Thoracic aorta (tissue), 2 donors: ENCODE measurements at regions not wholly inside any gene's neighbourhood (a gene's known extent, or its start where the extent isn't known, plus 50 kb on each side); places are given as distances from the start of the nearest gene placed in this dataset.

Experiments used
- ATAC-seq: fragments of 150-250 bp; one replicate; pipeline ENCODE4 v1.8.0; 2017; ENCODE audit warnings: low read depth; ENCODE audit not compliant: insufficient number of reproducible peaks, low FRiP score
- DNase-seq: peaks from one replicate; pipeline ENCODE4 v3.0.0-alpha.2; 2020; ENCODE audit warnings: low spot score
- H3K27ac ChIP-seq, 2 donors: fragments of 200-600 bp; sonication (generic); 1 replicate in 1 of 2; 2 replicates in 1 of 2; pipeline ENCODE4 v1.5.1; 2016; ENCODE audit warnings: mild to moderate bottlenecking in 2 of 2, moderate library complexity in 2 of 2
- H3K27me3 ChIP-seq: fragments of 200-600 bp; sonication (generic); replicated peaks from 2 replicates; pipeline ENCODE4 v1.6.0; 2016; ENCODE audit warnings: mild to moderate bottlenecking; ENCODE audit not compliant: insufficient read depth
- H3K36me3 ChIP-seq: fragments of 200-600 bp; sonication (generic); one replicate; pipeline ENCODE4 v1.5.1; 2016
- H3K4me1 ChIP-seq, 2 donors: fragments of 200-600 bp; sonication (generic); 1 replicate in 1 of 2; 2 replicates in 1 of 2; pipeline versions ENCODE4 v1.5.1 to v1.6.0; 2016; ENCODE audit warnings: low read depth in 2 of 2, mild to moderate bottlenecking in 1 of 2; ENCODE audit not compliant: control insufficient read depth in 1 of 2
- H3K4me3 ChIP-seq: fragments of 200-600 bp; sonication (generic); 2 replicates; pipeline ENCODE4 v1.5.1; 2016; ENCODE audit warnings: mild to moderate bottlenecking
- H3K9me3 ChIP-seq: fragments of 200-600 bp; sonication (generic); 2 replicates; pipeline ENCODE4 v1.5.1; 2016
- CTCF ChIP-seq: fragments of 200-600 bp; sonication (generic); IDR thresholded peaks from one replicate; pipeline ENCODE4 v1.5.1; 2019; ENCODE audit warnings: antibody characterized with exemption

GRCh38 chr3:43965656-43966055, 274.9 kb downstream of the ABHD5 start:
- no peaks in the 10 kb centered on the region for H3K27me3 ChIP-seq
- DNase-seq, result no peak
- H3K9me3 ChIP-seq, result no peaks in the 10 kb centered on the region
- ATAC-seq, result no peak
- H3K4me3 ChIP-seq, result no peak overlapping the region
- H3K36me3 ChIP-seq, result no peaks in the 10 kb centered on the region
- H3K4me1 ChIP-seq, result no peaks in the 10 kb centered on the region
- no peak overlapping the region for H3K27ac ChIP-seq
- TF ChIP-seq CTCF, result no peak

DNA sequence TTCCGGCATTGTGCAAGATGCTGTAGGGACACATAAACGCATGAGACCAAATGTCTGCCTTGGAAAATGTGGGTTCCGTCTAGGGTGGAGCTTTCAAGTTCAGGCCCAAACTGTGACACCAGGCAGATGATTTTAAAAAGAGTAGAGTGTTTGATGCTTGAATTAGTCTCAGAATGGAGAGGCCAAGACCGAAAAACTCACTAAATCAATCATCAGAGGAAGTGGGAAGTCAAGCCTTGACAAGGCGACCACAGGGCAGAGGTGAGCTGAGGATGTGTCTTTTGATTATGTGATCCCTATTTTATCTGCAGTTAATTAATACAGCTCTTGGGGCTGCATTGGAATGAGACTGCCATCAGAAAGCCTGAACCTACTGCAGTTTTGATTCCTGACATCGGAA, 275.4 kb downstream of the ABHD5 start:
- no peak for TF ChIP-seq CTCF

GRCh38 chr3:43966530-43966929, 275.2 kb upstream of the TOPAZ1 start:
- no peak for DNase-seq
- no peak overlapping the region for H3K27ac ChIP-seq
- ATAC-seq, result no peak
- H3K4me1 ChIP-seq, result no peaks in the 10 kb centered on the region
- H3K9me3 ChIP-seq, result no peaks in the 10 kb centered on the region
- TF ChIP-seq CTCF, result no peak
- H3K36me3 ChIP-seq, result no peaks in the 10 kb centered on the region
- no peak overlapping the region for H3K4me3 ChIP-seq
- no peaks in the 10 kb centered on the region for H3K27me3 ChIP-seq

More for the DNA sequence above, 275.4 kb downstream of the ABHD5 start:
- DNase-seq (no peak), ATAC-seq (no peak)
- H3K4me1 ChIP-seq, result no peaks in the 10 kb centered on the region
- no peaks in the 10 kb centered on the region for H3K27me3 ChIP-seq
- no peaks in the 10 kb centered on the region for H3K36me3 ChIP-seq
- no peak overlapping the region for H3K27ac ChIP-seq
- H3K9me3 ChIP-seq, result no peaks in the 10 kb centered on the region
- no peak overlapping the region for H3K4me3 ChIP-seq

GRCh38 chr3:43968465-43968864, 273.2 kb upstream of the TOPAZ1 start:
- H3K27ac ChIP-seq, result no peak overlapping the region
- H3K4me3 ChIP-seq, result no peak overlapping the region
- H3K36me3 ChIP-seq, result no peaks in the 10 kb centered on the region
- ATAC-seq, result no peak
- no peaks in the 10 kb centered on the region for H3K9me3 ChIP-seq
- TF ChIP-seq CTCF, result no peak
- no peaks in the 10 kb centered on the region for H3K4me1 ChIP-seq
- DNase-seq, result no peak
- H3K27me3 ChIP-seq, result no peaks in the 10 kb centered on the region

DNA sequence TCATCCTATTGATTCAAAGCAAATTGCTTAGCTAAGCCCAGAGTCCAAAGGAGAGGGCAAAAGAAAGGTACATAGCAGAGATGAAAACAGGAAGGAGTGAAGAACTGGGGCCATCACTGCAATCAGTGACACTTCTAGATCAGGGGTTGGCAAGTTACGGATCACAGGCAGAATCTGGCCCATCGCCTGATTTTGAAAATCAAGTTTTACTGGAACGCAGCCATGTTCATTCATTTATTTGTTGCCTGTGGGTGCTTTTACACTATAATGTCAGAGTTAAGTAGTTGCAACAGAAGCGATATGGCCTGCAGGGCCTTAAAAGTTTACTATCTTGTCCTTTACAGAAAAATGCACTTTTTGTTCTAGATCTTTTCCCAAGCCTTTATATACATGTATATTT, 271.7 kb upstream of the TOPAZ1 start:
- ATAC-seq, result no peak
- no peak for DNase-seq
- no peaks in the 10 kb centered on the region for H3K4me1 ChIP-seq
- no peak for TF ChIP-seq CTCF
- no peaks in the 10 kb centered on the region for H3K9me3 ChIP-seq
- H3K4me3 ChIP-seq, result no peak overlapping the region
- no peaks in the 10 kb centered on the region for H3K27me3 ChIP-seq
- no peaks in the 10 kb centered on the region for H3K36me3 ChIP-seq
- H3K27ac ChIP-seq, result no peak overlapping the region
